ENCODE measurements at regions not wholly inside any gene's neighbourhood (a gene's known extent, or its start where the extent isn't known, plus 50 kb on each side); places are given as distances from the start of the nearest gene placed in this dataset.

DNA sequence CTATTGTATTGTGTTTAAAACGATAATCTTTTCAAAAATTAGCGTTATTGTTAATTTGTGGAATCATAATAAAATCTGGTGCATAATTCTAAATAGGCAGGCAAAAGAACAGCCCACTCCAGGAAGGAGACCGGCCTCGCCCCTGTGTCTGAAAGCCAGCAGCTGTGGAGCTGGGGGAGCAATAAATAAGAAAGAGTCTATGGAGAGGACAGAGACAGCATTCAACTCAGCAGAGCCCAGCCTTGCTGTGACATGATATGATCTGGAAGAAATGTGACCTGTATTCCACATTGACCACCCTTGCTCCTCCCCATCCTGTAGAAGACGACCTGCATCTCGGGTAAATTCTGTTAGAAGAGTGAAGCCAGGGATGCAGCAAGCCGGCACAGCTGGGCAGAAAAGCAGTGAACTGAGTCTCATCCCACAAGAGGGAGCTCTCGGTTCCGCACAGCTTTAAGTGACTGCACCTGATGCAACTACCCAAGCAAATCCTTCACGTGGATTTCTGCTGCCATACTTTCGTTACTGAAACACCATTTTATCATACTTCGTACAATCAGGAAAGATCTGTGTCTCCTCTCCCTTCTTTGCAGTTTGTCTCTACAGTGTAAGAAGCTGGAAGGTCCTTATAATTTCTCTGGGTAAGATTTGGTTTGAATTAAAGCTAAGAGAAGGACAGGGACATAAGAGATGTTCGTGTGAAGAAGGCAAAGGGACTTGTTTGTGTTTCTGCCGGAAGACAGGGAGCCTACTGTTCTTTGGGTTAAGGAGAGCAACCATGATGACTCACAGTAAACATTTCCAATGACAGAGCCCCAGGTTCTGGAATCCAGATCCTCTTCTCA, 427.1 kb downstream of the GPAM start:
- no peak for DNase-seq

DNA sequence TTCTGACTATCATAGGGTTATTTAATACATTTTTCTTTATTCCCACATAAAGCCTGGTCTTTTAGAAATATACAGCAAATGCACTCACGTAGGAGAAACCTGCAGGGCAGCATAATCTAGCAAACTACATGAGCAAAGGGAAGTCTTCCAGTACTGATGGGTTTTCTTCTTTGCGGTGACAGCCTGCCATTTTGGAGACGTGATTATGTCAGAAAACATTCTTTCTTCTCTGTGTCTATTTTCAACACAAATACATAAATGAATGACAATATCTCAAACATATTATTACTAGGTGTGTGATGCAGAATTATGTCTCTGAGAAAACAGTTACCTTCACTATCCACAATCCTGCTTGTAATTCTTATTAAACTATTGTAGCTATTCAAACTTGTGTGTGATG, 425.0 kb downstream of the GPAM start:
- DNase-seq: no peak

DNA sequence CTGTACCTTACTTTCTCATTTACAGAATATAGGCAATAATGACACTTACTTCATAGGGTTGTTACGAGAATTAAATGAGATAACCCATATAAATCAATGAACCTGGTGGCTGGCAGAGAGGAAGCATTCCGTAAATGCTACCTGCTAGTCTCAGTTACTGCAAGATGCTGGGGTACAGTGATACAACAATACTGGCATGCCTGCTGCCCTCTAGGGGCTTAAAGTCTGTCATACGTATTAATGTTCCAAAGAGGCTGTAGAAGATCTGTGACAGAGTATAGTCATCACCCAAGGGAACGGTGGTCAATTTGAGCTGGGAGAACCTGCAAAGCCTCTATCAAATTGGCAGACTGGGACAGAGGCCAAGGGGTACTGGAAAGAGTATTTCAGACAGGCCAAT, 421.5 kb downstream of the GPAM start:
- DNase-seq: no peak

DNA sequence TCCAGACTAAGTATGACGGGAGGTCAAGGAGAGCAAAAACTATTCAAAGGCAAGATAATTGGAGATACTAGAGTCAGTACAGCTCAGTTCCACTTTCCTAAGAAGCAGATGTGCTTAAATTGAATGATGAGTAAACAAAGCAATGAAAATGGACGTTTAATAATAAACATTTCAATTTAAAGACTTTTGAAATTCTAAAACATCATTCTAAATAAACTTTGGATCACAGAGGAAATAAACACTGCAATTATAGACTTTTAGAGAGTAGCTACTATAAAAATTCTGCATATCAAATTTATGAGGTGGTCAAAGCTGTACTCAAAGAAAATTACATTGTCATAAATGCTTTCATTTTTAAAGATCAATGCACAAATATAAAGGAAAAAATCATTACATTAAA, 418.3 kb downstream of the GPAM start:
- no peak for DNase-seq

DNA sequence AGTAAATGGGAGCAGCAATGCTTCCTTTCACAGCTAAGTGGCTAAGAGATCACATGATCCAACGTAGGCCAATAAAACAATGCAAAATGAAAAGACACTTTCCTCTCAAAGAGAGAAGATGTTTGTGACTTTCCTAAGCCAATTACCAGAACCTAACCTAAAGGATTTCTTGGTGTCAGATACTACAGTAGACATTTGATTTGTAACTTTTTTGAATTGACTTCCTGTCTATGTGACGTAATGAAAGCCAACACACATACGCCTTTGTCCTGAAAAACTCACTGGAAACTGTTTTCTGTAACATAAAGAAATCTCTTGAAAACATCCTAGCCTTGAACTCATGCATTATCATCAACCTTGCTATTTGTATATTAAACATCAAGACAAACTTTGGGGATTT, 417.1 kb downstream of the GPAM start:
- no peak for DNase-seq

DNA sequence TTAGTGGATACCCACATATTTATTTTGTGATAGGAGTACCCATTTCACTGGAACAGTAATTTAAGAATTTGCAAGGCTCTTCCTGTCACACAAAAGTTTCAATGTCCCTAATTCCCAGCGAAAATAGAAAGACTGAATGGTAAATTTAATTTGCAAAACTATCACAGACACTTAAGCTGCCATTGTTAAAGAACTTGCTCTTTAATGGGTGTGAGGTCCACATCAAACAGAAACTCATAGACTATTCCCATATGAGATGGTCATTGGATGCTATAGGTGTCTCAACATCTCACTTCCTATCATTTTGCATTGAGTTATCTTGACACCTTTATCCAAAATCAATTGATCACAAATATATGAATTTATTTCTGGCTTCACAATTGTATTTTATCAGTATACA, 415.9 kb downstream of the GPAM start:
- DNase-seq: no peak

DNA sequence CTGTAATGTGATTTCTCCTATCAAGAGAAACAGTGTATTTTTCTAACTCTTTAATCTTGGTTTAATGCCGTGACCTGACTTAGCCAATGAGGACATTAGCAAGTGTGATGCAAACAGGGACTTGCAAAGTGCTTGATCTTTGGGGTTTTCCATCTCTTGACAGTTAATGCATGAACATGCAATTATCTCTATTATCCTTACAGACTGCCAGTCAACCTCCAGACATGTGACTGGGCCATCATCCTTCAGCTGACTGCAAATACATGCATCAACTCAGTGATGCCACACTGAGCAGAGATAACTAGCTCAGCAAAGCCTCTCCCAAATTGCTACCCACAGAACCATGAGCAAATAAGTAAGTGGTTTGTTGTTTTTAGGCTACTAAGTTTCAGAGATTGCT, 409.6 kb downstream of the GPAM start:
- DNase-seq: no peak

DNA sequence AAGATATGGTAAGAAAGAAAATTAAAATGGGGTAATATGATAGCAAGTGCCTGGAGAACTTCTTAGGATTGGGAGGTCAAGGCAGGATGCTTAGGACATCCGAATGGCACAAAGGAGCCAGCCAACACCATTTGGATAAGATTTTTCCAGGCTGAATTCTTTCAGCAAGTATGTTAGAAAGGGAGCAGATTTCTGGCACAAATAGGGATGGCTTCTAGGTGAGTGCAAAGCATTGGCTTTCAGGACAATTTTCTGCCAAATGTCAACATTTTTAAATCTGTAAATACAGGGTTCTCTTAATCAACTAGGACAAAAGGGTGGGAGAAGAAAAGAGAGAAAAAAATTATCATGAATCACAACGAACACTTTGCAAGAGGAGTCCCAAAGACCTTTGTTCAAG, 409.1 kb downstream of the GPAM start:
- no peak for DNase-seq

DNA sequence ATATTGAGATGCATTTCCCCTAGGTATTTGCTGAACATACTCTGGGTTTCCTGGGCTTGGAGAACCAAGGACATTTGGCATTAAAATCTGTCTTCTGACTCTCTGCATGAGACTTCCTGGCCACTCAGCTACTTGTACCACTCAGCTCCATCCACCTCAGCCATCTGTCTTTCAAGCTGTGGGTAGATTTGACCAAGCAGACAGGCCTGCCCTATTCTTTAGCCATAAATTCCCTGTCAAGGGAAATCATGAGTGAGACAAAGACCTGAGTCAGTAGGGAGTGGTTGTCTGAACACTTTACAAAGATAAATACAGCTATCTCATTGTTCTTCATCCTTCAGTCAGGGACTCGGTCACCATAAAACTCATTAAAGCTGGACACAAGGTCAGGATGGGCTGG, 399.1 kb downstream of the GPAM start:
- no peak for DNase-seq

DNA sequence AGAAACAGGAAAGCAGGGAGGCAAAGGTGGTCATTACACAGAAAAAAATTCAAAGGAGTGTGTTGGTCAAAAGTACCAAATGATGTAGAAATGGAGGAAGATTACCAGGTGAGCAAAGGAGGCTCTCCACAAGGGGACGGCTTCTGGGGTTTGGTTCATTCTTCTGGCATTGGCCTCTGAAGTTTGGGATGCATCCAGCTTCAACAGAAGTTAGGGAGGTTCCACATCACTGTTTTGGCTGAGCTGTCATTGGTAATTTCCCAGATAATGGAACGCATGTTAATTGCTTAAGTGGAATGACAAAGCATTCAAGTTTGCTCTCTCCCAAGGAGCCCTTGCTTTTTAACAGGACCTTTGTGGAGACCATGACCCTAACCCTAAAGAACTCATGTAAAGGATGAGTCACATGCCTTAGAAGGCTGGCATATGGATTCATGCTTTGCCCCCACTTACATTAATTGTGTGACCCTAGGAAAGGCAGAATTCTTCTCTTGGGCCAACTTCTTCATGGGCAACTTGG, 398.6 kb downstream of the GPAM start:
- no peak for DNase-seq

DNA sequence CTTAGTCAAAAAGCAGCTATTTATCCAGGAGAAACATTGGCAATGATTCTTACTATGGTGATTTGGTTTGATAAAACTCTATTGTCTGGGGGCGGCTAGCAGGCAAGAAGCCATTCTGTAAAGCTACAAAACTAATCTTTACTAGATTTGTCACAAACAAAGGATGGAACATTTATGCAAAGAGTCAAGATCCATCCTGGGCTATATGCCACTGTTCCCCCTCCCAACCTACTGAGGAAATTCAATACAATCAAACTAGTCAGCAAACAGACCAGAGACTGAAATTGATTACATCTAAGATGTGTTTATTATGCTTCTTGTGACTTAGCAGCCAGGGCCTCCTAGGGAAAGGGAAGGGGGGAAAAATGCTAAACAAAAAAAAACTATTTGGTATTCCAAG, 397.6 kb downstream of the GPAM start:
- no peak for DNase-seq

DNA sequence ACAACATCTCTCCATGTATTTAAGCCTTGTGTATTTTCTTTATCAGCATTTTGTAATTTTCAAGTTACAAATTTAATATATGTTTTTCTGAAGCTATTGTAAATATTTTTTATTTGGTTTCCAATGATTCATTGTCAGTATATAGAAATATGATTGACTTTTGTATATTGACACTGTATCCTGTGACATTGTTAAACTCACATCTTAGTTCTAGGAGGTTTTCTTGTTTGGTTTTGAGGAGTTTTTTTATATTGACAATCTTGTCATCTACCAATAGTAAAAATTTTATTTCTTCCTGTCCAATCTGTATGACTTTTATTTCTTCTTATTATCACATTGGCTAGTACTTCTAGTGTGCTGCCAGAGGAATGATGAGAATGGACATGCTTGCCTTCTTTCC, 393.7 kb downstream of the GPAM start:
- DNase-seq: no peak

DNA sequence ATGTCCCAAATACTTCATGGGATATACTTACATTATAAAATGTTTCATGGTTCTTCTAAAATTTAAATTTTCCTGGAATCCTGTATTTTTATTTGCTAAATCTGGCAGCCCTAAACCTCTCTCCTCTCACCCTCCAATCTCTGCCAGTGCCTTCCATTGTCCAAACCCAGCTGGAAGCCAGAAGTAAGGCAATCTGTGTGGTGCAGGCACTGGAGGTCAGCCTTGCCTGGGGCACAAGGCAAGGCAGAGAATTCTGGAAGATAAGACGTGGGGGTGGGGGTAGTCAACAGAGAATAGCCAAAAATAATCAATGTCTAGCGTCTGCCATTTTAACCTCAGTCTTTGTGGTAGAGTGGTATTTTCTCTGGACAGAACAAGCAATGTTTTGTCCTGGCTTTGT, 381.7 kb downstream of the GPAM start:
- no peak for DNase-seq

DNA sequence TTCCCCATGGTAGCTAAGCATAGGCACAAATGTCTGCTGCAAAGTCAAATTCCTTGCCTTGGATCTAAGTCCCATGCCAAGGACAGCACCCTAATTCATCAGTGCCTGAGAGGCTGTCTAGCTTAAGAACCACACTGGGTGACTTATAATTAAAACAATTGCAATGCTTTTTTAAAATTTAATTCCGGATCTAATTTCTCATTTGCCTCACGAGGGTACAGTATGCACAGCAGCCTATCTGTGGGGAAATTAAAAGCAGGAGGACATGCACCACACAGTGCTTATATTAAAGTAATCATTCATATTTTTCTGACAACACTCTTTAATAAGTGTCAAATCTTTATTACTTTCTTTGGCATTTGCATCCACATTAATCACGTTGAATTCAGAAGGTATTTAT, 378.8 kb downstream of the GPAM start:
- no peak for DNase-seq

DNA sequence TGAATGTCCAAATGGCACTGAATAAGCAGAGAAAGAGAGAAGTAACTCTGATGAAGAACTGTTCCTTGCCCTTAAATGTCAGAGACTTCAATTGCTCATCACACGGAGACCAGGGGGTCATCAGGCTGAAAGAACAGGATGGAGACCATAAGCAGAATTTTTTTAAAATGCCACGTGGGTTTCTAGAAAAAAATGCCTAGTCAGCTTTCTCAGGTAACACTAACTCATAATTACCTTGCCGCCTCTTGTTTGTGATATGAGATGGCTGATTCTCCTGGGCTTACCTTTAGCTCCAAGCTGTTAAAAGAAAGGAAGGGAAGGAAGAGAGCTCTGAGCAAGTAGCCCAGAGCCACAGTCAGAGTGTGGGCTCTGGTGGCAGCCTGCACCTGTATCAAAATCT, 372.0 kb downstream of the GPAM start:
- no peak for DNase-seq

DNA sequence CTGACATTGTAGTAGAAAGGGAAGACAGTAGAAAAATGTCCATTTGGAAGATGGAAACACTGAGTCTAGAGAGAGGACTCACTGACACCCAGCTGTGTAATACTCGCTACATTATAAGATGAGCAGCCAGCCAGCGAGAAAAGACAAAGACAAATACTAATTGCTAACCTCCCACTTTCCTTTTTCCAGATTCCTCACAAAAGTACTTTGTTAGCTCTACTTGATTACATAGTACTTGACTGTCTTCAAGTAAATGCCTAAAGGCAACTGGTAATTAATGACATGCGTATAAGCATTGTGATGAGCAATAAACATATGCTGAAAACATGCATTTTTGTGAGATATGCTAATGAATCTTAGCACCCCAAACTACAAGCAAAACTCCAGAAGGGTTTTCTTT, 363.1 kb downstream of the GPAM start:
- DNase-seq: no peak

DNA sequence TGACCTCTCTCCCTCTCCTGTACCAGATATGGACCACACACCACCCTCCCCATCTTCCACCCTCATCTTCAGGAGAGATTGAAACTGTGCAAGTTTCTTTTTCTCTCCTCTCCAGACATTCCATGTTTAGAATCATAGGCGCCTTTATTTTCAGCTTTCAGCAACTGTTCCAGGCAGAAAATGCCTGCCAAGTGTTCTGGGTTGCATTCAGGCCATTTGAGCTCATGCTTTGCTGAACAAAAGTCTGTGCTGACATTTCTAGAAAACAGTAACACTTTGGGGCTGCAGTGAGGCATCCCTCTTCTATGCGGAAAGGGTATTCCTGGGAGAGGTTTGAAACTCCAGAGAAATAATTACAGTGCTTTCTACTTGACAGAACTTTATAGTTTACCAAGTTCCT, 361.7 kb downstream of the GPAM start:
- DNase-seq: no peak

DNA sequence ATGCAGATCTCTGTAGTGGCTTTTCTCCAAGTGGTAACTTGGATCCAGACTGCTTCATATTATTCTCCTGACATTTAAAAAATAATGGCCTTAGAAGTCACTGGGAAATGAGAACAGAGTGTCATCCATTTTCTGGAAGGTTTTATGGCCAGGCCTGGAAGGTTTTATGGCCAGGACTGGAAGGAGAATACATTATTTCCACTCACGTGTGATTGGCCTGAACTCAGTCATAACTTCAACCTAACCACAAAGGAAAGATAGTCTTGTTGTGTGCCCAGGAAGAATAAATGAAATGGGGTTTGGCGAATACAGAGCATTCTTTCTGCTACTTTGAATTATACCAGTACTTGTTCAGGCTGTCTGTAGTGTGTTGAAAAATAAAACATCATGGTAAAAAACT, 360.9 kb downstream of the GPAM start:
- DNase-seq: no peak

DNA sequence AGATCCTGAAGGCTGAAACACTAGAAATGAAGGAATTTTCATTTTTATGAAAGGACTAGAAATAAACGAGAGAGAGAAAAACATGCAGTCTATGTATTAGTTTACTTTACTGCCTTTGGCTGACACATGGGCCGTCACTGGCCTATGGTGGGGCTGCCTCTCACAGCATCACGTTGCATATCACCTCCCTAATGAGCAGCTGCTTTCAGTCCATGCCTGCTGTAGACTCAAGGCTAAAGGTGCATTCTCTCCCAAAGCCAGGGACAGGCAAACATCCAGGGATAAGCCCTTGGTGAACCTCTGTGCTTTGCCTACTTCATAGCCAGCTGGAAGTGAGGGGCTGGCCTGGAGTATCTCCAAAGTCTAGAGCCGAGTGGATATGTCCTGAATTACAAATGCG, 359.4 kb downstream of the GPAM start:
- no peak for DNase-seq

DNA sequence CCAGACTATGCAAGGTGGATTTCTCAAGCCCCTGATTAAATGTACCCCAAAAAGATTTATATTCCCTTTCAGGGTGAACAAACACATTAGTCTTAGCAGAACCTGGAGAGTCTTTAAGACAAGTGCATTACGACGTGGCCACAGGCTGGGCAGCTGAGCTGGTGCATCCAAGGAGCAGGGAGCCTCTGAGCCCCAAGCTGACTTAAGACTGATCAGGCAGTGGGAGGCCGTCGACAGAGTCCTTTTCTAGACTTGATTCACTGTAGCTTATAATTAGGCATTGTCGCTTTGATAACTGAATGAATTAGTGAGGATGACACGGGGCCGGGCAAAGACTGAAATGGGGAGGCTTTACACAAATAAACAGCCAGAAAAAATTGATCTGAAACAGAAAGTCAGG, 353.2 kb downstream of the GPAM start:
- no peak for DNase-seq

DNA sequence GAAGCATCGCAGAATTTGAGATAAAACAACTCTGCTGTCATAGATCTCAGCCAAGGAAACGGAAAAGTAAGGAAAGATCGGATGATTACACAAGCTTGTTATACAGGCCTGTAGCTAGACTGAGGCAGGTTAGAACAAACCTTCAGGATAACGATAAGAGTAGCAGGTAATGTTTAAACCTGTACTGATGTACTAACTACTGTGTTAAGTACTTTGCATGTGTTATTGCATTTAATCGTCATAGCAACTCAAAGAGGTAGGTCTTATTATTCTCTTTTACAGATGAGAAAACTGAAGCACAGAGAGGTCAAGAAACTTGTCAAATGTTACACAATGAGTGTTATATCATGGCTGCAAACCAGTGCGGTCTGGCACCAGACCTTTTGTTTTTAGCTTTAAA, 352.5 kb downstream of the GPAM start:
- no peak for DNase-seq

DNA sequence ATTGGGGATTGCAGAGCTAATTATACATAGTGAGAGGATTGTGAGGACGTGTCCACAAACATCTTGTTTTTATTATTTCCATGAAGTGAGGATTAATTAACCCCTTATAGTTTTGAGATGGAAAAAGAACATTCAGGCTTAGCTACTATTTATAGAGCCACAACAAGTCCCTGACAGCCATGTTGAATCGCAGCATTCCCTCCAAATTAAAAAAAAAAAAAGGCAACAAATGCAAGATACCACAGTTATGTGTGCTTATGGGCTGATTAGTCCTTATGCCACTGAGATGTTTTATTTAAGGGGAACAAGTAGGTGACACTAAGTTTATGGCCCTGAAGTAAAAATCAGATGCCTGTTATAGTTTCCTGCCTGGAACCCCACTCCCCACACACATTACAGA, 350.3 kb downstream of the GPAM start:
- no peak for DNase-seq

DNA sequence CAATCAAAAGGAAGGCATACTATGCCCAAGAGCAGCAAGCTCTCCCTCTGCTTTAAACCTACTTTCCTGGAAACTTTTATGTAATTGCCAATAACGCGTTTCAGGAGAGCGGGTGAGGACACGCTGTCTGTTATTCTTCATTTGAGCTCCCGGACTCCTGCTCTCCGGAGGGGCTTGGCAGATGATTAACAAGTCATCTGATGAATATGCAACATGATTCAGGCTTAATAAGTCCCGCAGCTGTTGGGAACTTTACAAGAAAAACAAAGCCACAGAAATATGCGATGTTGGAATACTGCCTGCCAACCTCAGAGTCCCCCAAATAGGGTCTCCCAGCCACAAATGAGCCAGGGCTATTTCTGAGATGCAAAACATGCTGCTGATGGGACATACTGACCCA, 348.0 kb downstream of the GPAM start:
- DNase-seq: no peak

DNA sequence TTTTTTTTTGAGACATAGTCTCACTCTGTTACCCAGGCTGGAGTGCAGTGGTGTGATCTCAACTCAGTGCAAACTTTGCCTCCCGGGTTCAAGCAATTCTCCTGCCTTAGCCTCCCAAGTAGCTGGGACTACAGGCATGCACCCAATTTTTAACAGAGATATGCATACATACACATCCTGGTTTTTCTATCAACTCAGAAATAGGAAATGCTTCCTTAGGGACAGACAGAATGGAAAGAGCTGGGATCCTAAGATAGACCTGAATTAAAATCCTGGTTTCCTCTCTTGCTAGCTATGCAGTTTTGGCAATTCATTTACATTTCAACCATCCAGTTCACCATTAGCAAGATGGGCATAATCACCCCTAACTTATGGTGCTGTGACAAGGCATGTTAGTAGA, 347.5 kb downstream of the GPAM start:
- no peak for DNase-seq

DNA sequence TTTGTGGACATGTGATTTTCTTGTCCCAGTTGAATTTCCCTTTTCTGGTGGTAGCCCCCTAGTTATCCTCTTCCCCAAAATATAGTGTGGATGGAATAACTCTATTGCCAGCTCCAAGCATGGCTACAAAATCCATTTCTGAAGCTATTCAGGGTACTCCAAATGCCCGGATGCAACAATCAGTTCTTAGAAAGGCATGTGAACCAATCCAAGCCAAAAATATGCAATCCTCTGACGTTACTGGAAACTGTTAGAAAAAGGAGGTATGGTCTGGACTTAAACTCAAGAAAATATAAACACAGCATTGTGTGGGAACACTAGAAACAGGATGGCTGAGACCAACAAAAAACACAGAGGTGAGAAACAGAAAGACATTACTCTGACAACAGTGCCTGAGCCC, 347.0 kb downstream of the GPAM start:
- DNase-seq: no peak
